Smooth muscle cell of the brain vasculature (primary cell): ENCODE measurements at regions not wholly inside any gene's neighbourhood (a gene's known extent, or its start where the extent isn't known, plus 50 kb on each side); places are given as distances from the start of the nearest gene placed in this dataset.

ENCODE experiments used
- DNase-seq: peaks from one replicate; pipeline ENCODE4 v3.0.0-alpha.2; 2012; ENCODE audit warnings: low read depth, low spot score

DNA sequence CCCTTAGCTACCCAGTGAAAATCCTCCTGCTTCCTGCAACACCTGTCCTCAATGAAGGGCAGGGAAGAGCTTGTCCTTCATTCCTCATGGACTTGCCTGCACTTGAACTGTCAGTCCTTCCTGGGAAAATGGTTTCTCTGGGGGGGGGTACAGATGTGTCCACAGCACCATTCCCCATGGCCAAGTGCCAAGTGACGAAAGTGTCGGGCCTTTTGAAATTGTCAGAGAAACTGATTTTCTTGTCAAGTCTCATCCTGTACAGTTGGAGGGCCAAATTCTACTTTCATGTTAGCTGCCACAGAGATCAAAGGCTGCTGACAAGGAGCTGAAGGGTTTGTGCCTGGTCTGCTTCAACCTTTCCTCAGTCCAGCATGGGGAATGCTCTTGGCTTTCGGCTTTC is 179.5 kb upstream of the PARP11 start:
- DNase-seq: no peak

DNA sequence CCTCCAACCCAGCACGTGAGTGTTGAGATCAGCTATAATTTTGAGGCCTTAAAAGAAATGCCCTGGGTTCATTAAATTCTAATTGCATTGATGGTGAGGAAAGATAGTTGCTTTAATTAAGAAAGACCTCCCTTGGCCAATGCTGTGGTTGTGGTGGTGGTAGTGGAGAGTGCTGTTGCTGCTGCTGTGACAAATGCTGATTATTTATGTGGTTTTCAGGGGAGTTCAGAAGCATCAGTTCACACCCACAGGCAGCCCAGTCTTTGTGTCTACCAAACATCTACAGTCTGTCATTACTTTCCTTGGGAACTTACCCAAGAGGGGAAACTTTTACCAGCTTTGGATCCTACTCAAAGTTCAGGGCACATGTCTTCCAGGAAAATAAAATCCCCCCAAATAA is 178.4 kb upstream of the PARP11 start:
- no peak for DNase-seq

DNA sequence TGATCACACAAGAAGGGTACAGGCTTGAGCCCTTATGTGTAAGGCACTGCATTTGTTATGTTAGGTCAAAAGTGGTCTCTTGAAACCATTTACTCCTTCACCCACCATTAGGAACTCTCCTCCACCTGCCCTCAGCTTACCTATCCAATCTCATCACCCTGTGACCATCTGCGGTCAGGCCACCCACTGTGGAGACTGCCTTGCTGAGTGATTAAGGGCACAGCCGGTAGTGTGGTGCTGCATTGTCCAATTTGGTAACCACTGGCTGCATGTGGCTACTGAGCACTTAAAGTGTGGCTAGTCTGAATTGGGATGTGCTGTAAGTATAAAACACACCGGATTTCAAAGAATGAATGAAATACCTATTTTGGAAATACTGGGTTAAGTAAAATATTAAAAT is 177.1 kb upstream of the PARP11 start:
- no peak for DNase-seq

DNA sequence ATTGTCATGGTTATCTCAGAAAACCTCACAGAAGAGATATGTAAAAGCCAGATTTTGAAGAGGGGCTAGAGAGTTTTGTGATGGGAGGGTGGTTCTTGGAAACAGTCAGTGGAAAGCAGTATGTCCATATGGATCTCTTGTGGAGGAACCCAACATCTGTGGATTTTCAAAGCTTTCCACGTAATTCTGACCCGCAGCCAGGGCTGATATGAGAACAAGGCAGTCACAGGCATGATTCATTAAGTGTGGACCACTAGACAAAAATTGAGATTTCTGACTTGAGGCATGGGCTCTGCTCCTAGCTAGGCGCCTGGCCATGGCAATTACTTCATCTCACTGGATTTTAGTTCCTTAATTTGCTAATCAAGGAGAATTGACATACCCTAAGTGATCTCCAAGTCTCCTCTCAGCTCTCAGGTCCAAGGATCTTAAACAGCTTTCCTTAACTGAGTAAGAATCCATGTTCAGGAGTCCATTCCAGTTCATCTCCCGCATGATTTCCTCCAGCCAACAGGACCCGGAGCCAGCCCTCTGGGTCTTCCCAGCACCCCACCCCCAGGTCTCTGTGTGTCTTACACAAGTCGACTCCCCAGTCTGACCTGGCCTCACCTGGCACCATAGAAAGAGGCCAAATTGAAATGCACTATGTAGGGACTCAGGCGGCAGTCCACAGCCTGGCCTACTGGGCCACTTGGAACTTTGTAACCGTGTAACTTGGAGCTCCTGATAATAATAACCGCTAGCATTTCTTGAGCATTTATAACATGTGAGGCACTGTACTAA is 176.3 kb upstream of the PARP11 start:
- no peak for DNase-seq

GRCh38 chr12:4047421-4047820 is 174.2 kb upstream of the PARP11 start:
- DNase-seq: no peak

GRCh38 chr12:4046495-4046840 is 173.3 kb upstream of the PARP11 start:
- DNase-seq: no peak

- no peak for DNase-seq
These were observed 172.7 kb upstream of the PARP11 start for GRCh38 chr12:4045786-4046494.

DNA sequence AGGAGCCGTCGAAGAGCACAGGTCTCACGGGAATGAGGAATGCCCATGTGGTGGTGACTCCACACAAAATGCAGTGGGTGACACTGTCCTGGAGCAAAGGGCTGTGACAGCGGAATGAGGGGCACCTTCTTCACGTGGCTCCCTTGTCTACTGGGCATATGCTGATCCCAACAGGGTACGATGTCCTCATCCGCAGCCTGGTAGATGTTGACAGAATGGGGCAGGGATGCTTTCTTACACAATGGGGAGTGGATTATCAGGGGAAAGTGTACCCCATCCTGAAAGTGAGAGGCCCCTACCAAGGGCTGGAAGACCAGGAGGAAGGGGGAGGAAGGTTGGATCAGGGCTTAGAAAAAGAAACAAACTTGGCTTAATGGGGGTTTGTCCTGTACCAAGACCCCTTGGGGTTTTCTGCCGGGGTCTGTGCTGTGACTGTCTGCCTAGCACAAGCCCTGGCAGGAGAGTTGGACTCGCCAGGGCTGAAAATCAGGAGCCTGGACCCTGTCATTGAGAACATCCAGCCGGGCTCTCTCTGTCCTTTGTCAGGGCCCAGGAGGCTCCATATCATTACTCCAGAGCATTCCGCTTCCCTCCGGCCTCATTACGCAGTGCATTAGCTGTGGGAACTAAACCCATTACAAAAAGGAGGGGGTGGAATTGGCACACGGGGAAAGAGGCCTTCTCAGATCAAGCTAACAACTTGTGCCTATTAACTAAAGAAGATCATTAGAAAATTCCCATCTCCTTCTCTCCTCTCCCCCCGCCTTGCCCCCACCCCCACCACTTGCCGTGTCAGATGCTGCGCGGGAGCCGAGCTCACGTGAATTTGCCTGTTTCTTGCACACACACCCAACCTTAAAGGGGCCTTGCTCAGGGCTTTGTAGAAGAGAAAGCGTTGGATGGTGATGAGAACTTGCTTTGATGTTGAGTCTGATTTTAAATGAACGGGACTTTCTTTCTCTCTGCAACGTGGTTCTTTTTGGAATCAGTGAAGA is 171.8 kb upstream of the PARP11 start:
- no peak for DNase-seq

GRCh38 chr12:4044101-4044500 is 170.9 kb upstream of the PARP11 start:
- DNase-seq: no peak

DNA sequence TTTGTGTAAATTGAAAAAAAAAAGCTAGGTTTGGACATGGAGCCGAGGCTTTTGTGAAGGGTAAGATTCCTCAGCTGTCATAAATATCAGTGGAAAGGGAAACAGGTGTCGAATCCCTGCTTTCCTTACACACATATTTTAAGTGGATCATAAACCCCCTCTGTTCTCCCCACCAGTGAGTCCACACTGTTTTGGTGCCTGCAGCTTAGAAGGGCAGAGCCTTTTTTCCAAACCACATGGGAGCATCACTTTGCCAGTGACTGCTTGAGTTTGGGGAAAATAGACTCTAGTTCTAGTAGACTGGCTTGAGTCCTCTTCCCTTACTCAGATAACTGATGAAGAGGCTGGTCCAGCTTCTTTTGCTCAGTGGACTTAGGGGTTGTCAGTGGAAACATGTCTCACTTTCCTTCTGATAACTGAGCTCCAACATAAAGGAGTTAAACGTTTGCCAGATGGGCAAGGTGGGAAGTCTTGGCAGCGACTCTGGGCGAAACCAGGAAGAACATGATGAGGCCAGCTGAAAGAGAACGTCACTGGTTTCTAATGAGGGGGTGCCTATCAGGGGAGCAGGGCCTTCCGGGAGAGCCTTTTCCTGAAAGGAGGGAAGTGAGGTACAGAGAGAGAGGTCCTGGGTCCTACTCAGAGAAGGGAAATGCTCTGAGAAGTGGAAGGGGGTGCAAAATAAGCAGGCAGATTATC is 168.1 kb upstream of the PARP11 start:
- DNase-seq: no peak

DNA sequence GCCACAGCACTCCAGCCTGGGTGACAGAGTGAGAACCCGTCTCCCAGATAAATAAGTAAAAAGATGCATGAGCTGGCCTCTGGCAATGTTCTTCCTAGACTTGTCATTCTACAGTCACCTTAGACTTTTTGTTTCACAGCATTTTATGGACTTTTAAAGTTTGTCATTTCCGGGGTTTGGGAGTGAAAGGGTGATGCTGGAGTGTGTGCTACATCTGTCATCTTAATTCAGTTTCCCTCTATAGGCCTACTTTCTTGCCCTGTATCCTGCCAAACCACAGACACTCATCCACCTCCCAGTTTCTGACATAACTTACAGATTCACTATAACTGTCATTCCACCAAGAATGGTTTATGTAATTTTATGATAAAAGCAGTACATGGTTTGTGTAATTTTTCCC is 166.7 kb upstream of the PARP11 start:
- no peak for DNase-seq

GRCh38 chr12:4037747-4038312 is 164.6 kb upstream of the PARP11 start:
- DNase-seq: peak; percentile 12

DNA sequence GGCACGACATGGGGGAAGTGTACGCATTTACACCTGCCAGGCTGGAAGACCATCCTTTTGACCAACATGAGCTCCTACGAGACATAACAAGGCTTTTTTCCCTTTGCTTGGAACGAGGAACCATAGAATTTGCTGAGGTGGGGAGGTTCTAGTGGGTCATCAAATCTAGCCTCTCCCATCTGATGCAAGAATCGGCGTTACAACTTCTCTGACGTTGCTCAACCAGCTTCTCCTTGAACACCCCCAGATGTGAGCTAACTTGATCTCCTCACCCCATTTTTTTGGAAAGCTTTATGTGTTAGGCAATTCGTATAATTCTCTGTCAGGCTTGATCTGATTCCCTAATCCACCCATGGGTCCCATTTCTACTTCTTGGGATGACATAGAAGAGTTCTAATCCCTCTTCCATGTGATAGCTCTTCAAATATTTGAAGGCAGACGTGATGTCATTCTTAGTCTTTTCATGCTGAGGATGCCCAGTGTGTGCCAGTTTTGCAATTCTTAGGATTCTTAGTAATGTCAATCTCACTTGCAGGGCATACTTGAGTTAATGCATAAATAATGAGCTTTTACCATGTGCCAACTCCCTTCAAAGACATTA is 163.6 kb upstream of the PARP11 start:
- DNase-seq: no peak

DNA sequence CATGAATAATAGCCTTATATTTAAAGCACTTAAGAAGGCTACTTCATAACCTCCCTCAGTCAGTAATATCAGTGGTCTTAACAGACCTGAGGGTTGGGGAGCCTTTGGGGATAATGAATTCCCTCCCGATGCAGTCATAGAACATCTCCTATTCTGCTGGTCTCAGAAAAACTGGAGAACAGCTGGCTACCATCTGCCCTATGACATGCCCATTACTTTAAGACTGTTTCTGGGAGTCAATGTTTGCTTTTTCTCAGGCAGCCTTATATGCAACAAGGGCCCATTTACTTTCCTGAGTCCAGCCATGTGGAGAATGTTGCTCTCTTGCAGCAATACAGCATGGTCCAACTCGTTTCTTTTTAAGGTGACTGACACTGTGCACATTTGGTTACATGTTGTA is 161.7 kb upstream of the PARP11 start:
- DNase-seq: no peak

GRCh38 chr12:4032924-4033615 is 159.9 kb upstream of the PARP11 start:
- no peak for DNase-seq

DNA sequence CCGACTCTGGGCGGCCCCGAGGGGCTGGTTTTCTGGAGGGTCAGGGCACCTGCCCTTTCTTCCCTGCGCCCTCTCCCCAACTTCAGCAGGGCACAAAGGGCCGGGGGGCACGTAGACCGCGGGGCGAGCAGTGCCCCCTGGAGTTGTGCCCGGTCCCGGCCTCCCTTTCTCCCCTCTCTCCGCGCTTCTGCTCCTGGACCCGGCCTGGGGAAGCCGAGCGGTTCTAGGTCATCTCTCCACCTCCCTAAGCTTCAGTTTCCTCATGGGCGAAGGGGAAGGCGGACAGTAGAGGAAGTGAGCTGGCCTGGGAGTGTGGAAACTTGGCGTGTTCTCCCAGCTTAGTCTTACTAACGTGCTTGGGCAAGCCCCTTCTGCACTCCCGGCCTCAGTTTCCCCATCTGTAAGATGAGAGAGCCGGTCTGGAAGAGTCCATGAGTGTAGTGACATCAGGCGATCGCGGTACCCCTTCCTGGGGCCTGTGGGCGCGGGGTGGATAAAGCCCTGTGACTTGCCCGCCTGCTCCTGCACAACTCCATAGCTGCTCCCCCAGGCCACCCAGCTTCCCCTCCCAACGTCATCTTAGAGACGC is 158.6 kb upstream of the PARP11 start:
- DNase-seq: no peak

DNA sequence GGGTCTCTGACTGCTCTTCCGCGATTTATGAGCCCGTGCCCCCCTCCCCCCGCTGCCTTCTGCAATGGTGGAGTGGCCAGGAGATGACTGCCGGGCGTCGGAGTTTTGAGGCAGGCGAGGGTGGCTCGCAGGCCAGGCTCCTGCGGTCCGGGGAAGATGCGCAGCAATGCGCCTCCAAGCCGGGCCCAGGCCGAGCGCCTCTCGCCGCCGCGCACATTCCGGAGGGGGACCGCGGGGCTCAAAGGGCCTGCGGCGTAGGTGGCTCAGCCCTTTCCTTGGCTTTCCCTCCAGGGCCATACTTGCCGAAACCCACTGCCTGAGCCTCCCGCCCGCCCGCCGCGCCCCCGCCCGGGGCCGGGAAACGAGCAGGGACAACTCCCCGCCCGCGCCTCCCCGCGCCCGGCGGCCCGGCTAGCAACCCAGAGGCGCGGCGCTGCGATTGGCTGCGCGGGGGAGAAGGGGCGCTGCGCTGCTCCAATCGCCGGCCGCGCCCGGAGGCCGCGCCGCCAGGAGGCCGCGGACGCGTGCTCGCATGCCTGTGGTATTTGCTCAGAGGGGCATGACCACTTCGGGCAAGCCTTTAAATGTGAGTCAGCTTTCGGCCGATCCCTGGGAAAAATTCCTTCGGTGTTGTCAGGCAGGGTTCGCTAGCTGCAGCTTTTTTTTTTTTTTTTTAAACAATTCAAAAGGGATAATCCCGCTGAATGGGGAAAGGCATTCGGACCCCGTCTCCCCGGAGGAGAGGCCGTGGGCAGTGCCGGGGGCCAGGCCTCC is 157.9 kb upstream of the PARP11 start:
- peak; percentile 91 for DNase-seq

DNA sequence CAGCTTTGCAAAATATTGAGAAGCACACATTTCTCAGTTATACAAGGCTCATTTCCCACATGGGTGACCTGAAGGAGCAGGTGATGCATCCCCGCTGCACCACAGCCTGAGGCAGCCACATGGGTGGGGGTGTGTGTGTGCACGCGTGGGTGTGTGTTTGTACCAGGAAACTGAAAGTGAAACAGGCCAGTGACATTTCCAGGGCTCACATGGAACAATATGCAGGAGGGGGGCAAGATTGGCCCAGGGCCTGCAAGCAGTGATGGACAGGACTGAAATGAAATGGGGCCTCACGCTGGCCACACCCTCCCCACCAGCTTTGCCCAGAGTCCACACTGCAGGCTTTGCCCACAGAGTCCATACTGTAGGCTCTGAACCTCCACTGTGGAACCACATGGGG is 154.2 kb upstream of the PARP11 start:
- DNase-seq: no peak

- no peak for DNase-seq
These were observed 153.3 kb upstream of the PARP11 start for GRCh38 chr12:4026517-4026916.
